Adrenal gland (tissue), 9 donors: ENCODE measurements at regions not wholly inside any gene's neighbourhood (a gene's known extent, or its start where the extent isn't known, plus 50 kb on each side); places are given as distances from the start of the nearest gene placed in this dataset.

ENCODE experiments used
- DNase-seq, 7 donors: peaks; one replicate each; pipeline ENCODE4 v3.0.0-alpha.2; 2019 to 2020
- H3K27ac ChIP-seq, 5 donors: fragments of 200-600 bp; sonication (generic) in 4 of 5; 1 replicate in 3 of 5; 2 replicates in 2 of 5; pipeline versions ENCODE4 v1.5.1 to v1.8.0; 2016 to 2020; ENCODE audit warnings: mild to moderate bottlenecking in 1 of 5
- H3K27me3 ChIP-seq: fragments of 200-600 bp; 2 replicates; pipeline ENCODE4 v1.8.0; 2021
- H3K36me3 ChIP-seq, 2 donors: fragments of 200-600 bp; replicated peaks in 1 of 2; 1 replicate in 1 of 2; 2 replicates in 1 of 2; pipeline versions ENCODE4 v1.5.1 to v1.8.0; 2018 to 2022
- H3K4me1 ChIP-seq, 2 donors: fragments of 200-600 bp; replicated peaks in 1 of 2; 1 replicate in 1 of 2; 2 replicates in 1 of 2; pipeline versions ENCODE4 v1.5.1 to v1.8.0; 2018 to 2021
- H3K4me3 ChIP-seq, 4 donors: fragments of 200-600 bp; sonication (generic) in 3 of 4; one replicate each; pipeline ENCODE4 v1.5.1; 2016 to 2018
- H3K9me3 ChIP-seq, 3 donors: fragments of 200-600 bp; sonication (generic) in 1 of 3; replicated peaks in 1 of 3; 1 replicate in 2 of 3; 2 replicates in 1 of 3; pipeline versions ENCODE4 v1.5.1 to v1.8.0; 2016 to 2021
- CTCF ChIP-seq, 6 experiments: fragments of 450-650 bp in 4 of 6; fragments of 200-600 bp in 2 of 6; sonication (generic) in 1 of 6; IDR thresholded peaks; 1 replicate in 5 of 6; 2 replicates in 1 of 6; pipeline versions ENCODE4 v1.5.1 to v1.8.0; 2016 to 2021; ENCODE audit warnings: antibody characterized with exemption in 6 of 6, mild to moderate bottlenecking in 2 of 6, moderate library complexity in 1 of 6
- POLR2A ChIP-seq, 2 donors: fragments of 450-650 bp; IDR thresholded peaks; one replicate each; pipeline ENCODE4 v1.6.1; 2017; ENCODE audit warnings: antibody characterized with exemption in 2 of 2, mild to moderate bottlenecking in 2 of 2, moderate library complexity in 1 of 2
- WGBS, 4 donors: extraction: QIAGEN DNeasy Blood & Tissue Kit in 2 of 4; methylation state at CpG; one replicate each; pipeline versions ENCODE4 v1.1.5 to v1.1.7; 2013 to 2017; 5-methylcytosine and 5-hydroxymethylcytosine counted together
- intact Hi-C, 2 donors: fragments of 100-400 bp; cut with DNase I; formaldehyde crosslinking; loops; one replicate each; pipeline versions ENCODE4 v1.14.1 to v1.15.0; 2022 to 2023
- donor health status: healthy with polysubstance abuse.
- donor health status: Bipolar disorder and iron deficiency.
- donor health status: DM: yes; HTN: yes; CAD: no.
- donor health status: DM: no; HTN: no; CAD: no.
- donor health status: DM: no; HTN: no; CAD: no.

GRCh38 chr4:130705023-130705422, 1609.1 kb downstream of the C4orf33 start:
- Histone ChIP-seq H3K9me3 (no peaks in the 10 kb centered on the region), H3K4me3 (no peak overlapping the region), H3K4me1 (no peaks in the 10 kb centered on the region), H3K27me3 (no peaks in the 10 kb centered on the region), H3K36me3 (no peaks in the 10 kb centered on the region), H3K27ac (no peak overlapping the region)
- TF ChIP-seq CTCF (IDR thresholded peaks at IDR 0.05) (no peak), POLR2A (IDR thresholded peaks at IDR 0.05) (no peak)
- intact Hi-C loops = no loop called here
- no peak for DNase-seq

- Histone ChIP-seq H3K4me3 (no peak overlapping the region), H3K27ac (no peak overlapping the region), H3K4me1 (no peaks in the 10 kb centered on the region), H3K9me3 (no peaks in the 10 kb centered on the region), H3K36me3 (no peaks in the 10 kb centered on the region), H3K27me3 (no peaks in the 10 kb centered on the region)
- TF ChIP-seq CTCF (IDR thresholded peaks at IDR 0.05) (no peak), POLR2A (IDR thresholded peaks at IDR 0.05) (no peak)
- intact Hi-C loops = no loop called here
- WGBS, 4 donors = 9 to 31% (median 25%) methylated on average over 1 of the region's 1 CpG
- no peak for DNase-seq
Measured at GRCh38 chr4:130712038-130712437, 1616.1 kb downstream of the C4orf33 start.

GRCh38 chr4:130714006-130714405, 1618.1 kb downstream of the C4orf33 start:
- no peaks in the 10 kb centered on the region for H3K9me3 ChIP-seq
- intact Hi-C loops = no loop called here
- WGBS, 4 donors = 27 to 45% (median 39%) methylated on average over 1 of the region's 1 CpG
- no peak for TF ChIP-seq POLR2A (IDR thresholded peaks at IDR 0.05)
- no peak for TF ChIP-seq CTCF (IDR thresholded peaks at IDR 0.05)
- H3K27ac ChIP-seq = no peak overlapping the region
- H3K4me3 ChIP-seq = no peak overlapping the region
- no peaks in the 10 kb centered on the region for H3K27me3 ChIP-seq
- H3K4me1 ChIP-seq = no peaks in the 10 kb centered on the region
- no peak for DNase-seq
- H3K36me3 ChIP-seq = no peaks in the 10 kb centered on the region

- Histone ChIP-seq H3K27me3 (no peaks in the 10 kb centered on the region), H3K27ac (no peak overlapping the region), H3K4me3 (no peak overlapping the region), H3K36me3 (no peaks in the 10 kb centered on the region), H3K9me3 (no peaks in the 10 kb centered on the region), H3K4me1 (no peaks in the 10 kb centered on the region)
- intact Hi-C loops = no loop called here
- TF ChIP-seq POLR2A (IDR thresholded peaks at IDR 0.05) = no peak
- no peak for TF ChIP-seq CTCF (IDR thresholded peaks at IDR 0.05)
- no peak for DNase-seq
Measured at GRCh38 chr4:130722361-130722760, 1626.4 kb downstream of the C4orf33 start.
